C4-2B (cell line): ENCODE measurements at regions not wholly inside any gene's neighbourhood (a gene's known extent, or its start where the extent isn't known, plus 50 kb on each side); places are given as distances from the start of the nearest gene placed in this dataset.

ENCODE experiments used
- H3K27ac ChIP-seq: fragments of 450-650 bp; 2 replicates; pipeline ENCODE4 v1.5.1; 2017
- ZFX ChIP-seq: fragments of 450-650 bp; IDR thresholded peaks from 2 replicates; pipeline ENCODE4 v1.6.1; 2017
- TF ChIP-seq, protein P1 (sequence below): fragments of 450-650 bp; conservative IDR thresholded peaks from 2 replicates; pipeline ENCODE4 v1.5.1; 2017; ENCODE audit warnings: mild to moderate bottlenecking

DNA sequence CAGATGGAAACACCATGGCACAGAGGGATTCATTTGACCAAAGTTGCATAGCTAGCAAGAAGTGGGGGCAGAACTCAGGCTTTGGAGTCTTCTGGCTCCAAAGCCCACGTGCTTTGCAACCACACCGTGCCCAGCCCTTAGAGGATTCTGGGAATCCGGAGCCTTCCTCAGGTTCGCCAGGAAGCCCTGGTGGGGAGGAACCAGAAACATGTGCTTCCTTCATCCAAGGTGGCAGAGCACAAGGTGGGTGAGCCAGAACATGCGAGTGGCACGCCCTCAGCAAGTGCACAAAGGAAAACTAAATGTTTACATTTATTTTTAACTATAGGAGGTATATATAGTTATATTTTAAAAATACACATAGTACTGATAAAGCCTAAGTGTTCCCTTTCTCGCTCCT is 151.9 kb upstream of the NECTIN1 start:
- no peak for TF ChIP-seq ZFX
- TF ChIP-seq, protein P1, sequence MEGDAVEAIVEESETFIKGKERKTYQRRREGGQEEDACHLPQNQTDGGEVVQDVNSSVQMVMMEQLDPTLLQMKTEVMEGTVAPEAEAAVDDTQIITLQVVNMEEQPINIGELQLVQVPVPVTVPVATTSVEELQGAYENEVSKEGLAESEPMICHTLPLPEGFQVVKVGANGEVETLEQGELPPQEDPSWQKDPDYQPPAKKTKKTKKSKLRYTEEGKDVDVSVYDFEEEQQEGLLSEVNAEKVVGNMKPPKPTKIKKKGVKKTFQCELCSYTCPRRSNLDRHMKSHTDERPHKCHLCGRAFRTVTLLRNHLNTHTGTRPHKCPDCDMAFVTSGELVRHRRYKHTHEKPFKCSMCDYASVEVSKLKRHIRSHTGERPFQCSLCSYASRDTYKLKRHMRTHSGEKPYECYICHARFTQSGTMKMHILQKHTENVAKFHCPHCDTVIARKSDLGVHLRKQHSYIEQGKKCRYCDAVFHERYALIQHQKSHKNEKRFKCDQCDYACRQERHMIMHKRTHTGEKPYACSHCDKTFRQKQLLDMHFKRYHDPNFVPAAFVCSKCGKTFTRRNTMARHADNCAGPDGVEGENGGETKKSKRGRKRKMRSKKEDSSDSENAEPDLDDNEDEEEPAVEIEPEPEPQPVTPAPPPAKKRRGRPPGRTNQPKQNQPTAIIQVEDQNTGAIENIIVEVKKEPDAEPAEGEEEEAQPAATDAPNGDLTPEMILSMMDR = no peak
- no peak overlapping the region for H3K27ac ChIP-seq

DNA sequence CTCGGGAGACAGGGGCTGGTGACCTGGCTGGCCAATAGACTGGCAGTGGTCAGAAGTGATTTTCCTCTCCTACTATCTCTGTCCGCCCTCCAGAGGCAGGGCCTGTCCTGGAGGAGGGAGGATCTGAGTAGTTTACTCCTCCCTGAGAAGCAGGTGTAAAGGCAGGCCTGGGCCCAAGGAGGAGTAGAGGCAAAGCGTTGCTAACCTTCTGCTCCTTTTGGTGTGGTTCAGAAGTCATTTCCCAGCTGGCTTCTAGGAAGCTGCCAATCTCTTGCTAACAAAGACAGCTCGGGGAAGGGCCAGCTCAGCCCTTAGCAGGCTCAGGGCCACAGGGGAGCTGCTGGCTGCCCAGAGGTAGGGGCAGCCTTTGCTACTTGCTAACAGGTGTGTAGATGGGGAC is 151.1 kb upstream of the NECTIN1 start:
- TF ChIP-seq ZFX = no peak
- TF ChIP-seq, protein P1 = no peak
- no peak overlapping the region for H3K27ac ChIP-seq

DNA sequence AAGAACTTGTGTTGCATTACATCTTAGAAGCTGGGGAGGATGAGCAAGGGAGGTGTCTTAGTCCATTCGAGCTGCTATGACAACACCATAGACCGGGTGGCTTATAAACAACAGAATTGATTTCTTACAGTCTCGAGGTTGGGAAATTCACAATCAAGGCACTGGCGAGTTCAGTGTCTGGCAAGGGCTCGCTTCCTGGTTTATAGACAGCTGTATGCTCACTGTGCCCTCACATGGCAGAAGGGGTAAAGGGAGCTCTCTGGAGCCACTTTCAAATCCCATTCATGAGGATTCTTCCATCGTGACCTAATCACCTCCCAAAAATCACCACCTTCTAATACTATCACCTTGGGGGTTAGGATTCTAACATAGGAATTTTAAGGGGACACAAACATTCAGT is 150.0 kb upstream of the NECTIN1 start:
- H3K27ac ChIP-seq = no peak overlapping the region
- TF ChIP-seq, protein P1 = no peak
- no peak for TF ChIP-seq ZFX

DNA sequence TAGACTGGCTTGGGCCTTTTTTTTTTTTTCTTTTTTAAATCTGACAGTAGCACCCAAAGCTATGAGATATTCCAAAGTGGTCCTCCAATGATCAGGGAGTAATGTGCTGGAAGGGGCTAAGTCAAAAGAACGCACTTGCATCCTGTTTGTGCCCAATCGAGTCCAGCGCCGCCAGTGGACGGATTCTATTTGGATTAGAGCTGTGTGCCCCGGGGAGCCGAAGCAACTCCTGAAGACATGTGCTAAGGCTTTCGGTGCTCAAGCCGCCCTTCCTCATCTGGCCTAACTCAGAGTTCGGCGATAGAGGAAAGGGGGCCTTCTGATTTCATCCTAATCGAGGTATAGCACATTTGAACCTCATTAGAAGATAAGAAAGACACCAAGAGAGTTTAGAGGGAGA is 147.8 kb upstream of the NECTIN1 start:
- TF ChIP-seq, protein P1 = no peak
- no peak for TF ChIP-seq ZFX
- H3K27ac ChIP-seq = no peak overlapping the region

DNA sequence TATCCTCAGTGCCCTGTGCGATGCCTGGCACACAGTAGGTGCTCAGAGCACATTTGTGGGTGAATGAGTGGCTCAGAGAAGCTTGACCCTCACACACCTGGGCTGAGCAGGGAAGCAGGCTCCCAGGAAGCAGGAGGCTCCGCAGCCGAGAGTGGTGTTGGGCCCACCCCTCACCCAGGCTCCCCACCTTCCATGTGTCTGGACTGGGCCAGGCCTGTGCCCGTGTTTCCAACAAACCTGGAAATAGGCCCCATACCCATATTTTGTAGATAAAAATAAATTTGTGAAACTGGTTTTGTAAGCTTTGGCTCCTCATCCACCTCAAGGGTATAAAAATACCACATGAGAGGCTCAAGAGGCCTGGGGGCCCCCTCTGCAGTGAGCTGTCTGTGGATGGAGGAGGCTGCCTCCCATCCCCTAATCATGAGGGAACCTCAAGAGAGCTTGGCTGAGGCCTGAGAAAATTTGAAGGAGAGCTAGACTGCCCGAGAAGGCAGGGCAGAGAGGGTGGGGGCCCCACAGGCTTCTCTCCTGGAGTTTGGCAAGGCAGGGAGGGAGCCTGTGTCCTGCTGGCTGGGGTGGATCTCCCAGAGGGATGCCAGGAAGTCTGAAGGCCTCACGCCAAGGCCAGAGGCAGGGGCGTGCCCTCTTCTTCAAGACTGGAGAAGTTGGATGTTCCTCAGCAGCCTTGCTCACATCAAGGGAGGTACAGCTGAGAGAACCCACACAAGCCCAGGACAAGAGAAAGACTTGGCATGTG is 147.0 kb upstream of the NECTIN1 start:
- no peak overlapping the region for H3K27ac ChIP-seq
- TF ChIP-seq, protein P1 = no peak
- TF ChIP-seq ZFX = no peak

DNA sequence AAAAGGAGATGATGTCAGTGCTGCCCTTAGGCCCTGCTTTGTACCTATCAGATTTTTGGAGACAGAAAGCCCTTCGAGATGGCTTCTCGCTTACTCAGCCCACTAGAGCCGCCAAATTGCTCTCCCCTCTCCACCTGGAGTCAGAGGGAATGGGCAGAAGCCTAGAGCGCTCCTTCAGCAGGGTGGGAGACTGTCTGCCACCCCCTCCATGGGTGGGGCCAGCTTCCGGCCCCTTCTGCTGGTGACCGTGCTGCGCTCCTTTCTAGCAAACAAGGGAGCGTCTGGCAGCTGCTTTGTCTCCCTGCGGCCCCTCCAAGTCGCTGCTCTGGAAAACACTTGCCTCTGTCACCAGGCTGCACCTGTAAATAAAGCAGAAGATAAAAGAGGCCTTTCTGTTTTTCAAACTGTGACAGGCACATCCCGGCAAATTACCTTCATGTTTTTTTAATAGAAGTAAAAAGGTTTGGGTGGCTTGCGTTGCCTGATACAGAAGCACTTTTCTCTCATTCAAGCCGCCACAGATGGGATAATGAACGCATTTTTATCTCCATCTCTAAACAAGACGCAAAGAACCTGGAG is 145.7 kb upstream of the NECTIN1 start:
- no peak for TF ChIP-seq ZFX
- TF ChIP-seq, protein P1 = no peak
- no peak overlapping the region for H3K27ac ChIP-seq

DNA sequence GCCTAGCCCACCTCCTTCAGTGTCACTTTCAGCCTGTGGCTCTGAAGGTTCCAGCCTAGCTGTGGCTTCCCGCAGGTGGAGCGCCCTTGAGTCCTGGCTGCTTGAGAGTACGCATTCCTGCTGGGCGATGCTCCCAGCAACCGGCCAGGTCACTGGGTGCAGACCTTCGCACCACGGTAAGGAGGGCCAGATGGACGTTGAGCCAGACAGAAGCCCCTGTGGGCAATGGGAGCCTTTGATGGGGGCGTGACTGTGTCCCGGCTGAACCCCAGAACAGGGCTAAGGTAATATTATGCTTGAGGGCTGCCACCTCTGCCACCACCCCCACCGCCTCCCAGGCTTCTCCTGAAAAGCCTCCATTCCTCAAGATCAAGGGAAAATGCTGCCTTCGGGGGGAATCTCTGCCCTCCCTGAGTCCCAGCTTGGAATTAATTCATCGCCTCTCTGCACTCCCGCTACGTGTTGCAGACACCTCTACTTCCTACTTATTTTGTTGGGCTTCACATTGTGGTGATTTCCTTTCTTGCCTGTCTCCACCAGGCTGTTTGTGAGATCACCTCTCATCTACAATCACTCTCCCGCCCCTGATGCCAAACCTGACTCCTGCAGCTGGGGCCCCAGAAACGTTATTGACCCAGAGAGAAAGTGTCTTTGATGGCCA is 144.9 kb upstream of the NECTIN1 start:
- no peak for TF ChIP-seq ZFX
- TF ChIP-seq, protein P1 = no peak
- no peak overlapping the region for H3K27ac ChIP-seq
